ENCODE measurements at regions not wholly inside any gene's neighbourhood (a gene's known extent, or its start where the extent isn't known, plus 50 kb on each side); places are given as distances from the start of the nearest gene placed in this dataset.

DNA sequence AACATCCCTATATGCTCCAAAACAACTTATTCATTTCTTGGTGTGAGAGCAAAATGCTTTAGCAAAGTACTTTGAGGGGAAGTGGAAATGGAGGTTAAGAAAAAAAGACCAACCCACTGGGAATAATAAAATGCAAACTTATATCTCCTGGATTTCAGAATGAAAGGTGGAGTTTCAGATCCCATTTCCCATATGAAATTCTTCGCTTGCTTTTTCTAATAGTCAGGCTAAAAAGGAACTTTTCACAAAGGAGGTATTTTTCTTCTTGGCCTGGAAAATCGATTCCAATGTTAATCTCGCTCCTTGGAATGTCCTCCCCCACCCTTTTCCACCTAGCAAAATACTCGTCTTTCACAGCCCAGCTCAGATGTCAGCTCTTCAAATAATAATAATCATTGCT lies 360.9 kb downstream of the LPIN1 start:
- TF ChIP-seq CTCF (IDR thresholded peaks at IDR 0.05) (no peak), POLR2A (IDR thresholded peaks at IDR 0.05) (no peak)
- H3K9me3 ChIP-seq (replicated peaks in 1 of 3): no peaks in the 10 kb centered on the region
- no peak overlapping the region for H3K27ac ChIP-seq
- H3K4me1 ChIP-seq (replicated peaks in 1 of 2): no peaks in the 10 kb centered on the region
- no peak overlapping the region for H3K4me3 ChIP-seq
- H3K36me3 ChIP-seq (replicated peaks in 1 of 2): no peaks in the 10 kb centered on the region
- intact Hi-C loops (cut with DNase I): no loop called here
- H3K27me3 ChIP-seq: no peaks in the 10 kb centered on the region
- 56 to 77% (median 60%) methylated on average over 4 of the region's 4 CpGs for WGBS, 4 donors
- no peak for DNase-seq

DNA sequence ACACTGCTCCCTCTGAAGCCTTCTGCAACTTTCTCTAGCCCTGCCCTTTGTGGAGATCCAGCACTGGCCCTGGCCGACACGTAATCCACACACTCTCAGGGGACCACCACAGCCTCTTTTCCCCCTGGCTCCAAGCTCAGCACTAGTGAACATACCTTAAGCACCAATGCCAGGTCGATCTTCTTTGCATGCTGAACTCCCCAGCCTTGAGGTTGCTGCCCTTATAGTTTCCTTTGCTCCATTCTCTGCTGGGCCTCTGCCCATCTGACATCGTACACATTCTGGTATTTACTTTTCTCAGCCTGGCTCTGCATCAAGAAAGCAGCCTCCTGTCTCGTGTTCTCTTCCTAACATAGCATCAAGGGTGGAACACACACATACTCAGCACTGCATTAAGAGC lies 361.5 kb downstream of the LPIN1 start:
- intact Hi-C loops (cut with DNase I): no loop called here
- Histone ChIP-seq H3K4me3 (no peak overlapping the region), H3K36me3 (replicated peaks in 1 of 2) (no peaks in the 10 kb centered on the region), H3K4me1 (replicated peaks in 1 of 2) (no peaks in the 10 kb centered on the region), H3K27ac (no peak overlapping the region), H3K9me3 (replicated peaks in 1 of 3) (no peaks in the 10 kb centered on the region), H3K27me3 (no peaks in the 10 kb centered on the region)
- 71 to 89% (median 84%) methylated on average over 5 of the region's 5 CpGs for WGBS, 4 donors
- no peak for TF ChIP-seq POLR2A (IDR thresholded peaks at IDR 0.05)
- no peak for TF ChIP-seq CTCF (IDR thresholded peaks at IDR 0.05)
- no peak for DNase-seq

GRCh38 chr2:12109363-12110017 lies 363.1 kb downstream of the LPIN1 start:
- WGBS, 4 donors: 78 to 89% (median 86%) methylated on average over 4 of the region's 4 CpGs
- Histone ChIP-seq H3K27me3 (no peaks in the 10 kb centered on the region), H3K4me3 (no peak overlapping the region), H3K4me1 (replicated peaks in 1 of 2) (no peaks in the 10 kb centered on the region), H3K36me3 (replicated peaks in 1 of 2) (no peaks in the 10 kb centered on the region), H3K9me3 (replicated peaks in 1 of 3) (no peaks in the 10 kb centered on the region), H3K27ac (no peak overlapping the region)
- DNase-seq: no peak
- intact Hi-C loops (cut with DNase I): no loop called here
- TF ChIP-seq CTCF (IDR thresholded peaks at IDR 0.05): no peak
- no peak for TF ChIP-seq POLR2A (IDR thresholded peaks at IDR 0.05)

GRCh38 chr2:12110074-12110473 lies 363.6 kb downstream of the LPIN1 start:
- DNase-seq: no peak
- Histone ChIP-seq H3K27me3 (no peaks in the 10 kb centered on the region), H3K27ac (no peak overlapping the region), H3K4me3 (no peak overlapping the region), H3K36me3 (replicated peaks in 1 of 2) (no peaks in the 10 kb centered on the region), H3K4me1 (replicated peaks in 1 of 2) (no peaks in the 10 kb centered on the region), H3K9me3 (replicated peaks in 1 of 3) (no peaks in the 10 kb centered on the region)
- intact Hi-C loops (cut with DNase I): no loop called here
- 49 to 65% (median 56%) methylated on average over 4 of the region's 4 CpGs for WGBS, 4 donors
- TF ChIP-seq CTCF (IDR thresholded peaks at IDR 0.05): no peak
